ENCODE measurements at regions not wholly inside any gene's neighbourhood (a gene's known extent, or its start where the extent isn't known, plus 50 kb on each side); places are given as distances from the start of the nearest gene placed in this dataset.

- Histone ChIP-seq H2AFZ (ENCODE audit: low read length) (no peak overlapping the region), H3K27me3 (ENCODE audit: insufficient read depth, low read length) (no peaks in the 10 kb centered on the region), H3K9me2 (ENCODE audit: low read depth, low read length) (no peaks in the 10 kb centered on the region), H3K9ac (ENCODE audit: low read length) (no peak overlapping the region), H3K4me2 (ENCODE audit: low read length) (no peak overlapping the region), H3K79me2 (ENCODE audit: insufficient read depth, low read length) (no peaks in the 10 kb centered on the region), H3F3A (ENCODE audit: insufficient read depth, low read length) (no peaks in the 10 kb centered on the region), H3K4me3 (ENCODE audit: low read depth, low read length, poor library complexity, severe bottlenecking) (no peak overlapping the region), H3K36me3 (ENCODE audit: insufficient read depth, low read length) (no peaks in the 10 kb centered on the region), H4K20me1 (ENCODE audit: insufficient read depth, low read length) (no peaks in the 10 kb centered on the region), H3K27ac (ENCODE audit: low read depth, low read length, poor library complexity, severe bottlenecking) (no peak overlapping the region), H3K4me1 (ENCODE audit: insufficient read depth, low read length, severe bottlenecking) (no peaks in the 10 kb centered on the region), H3K9me3 (ENCODE audit: low read length) (no peaks in the 10 kb centered on the region)
- TF ChIP-seq CTCF (IDR thresholded peaks at IDR 0.05; ENCODE audit: low read length) = no peak
Measured at GRCh38 chr1:17914131-17914530, 159.0 kb downstream of the ACTL8 start.

DNA sequence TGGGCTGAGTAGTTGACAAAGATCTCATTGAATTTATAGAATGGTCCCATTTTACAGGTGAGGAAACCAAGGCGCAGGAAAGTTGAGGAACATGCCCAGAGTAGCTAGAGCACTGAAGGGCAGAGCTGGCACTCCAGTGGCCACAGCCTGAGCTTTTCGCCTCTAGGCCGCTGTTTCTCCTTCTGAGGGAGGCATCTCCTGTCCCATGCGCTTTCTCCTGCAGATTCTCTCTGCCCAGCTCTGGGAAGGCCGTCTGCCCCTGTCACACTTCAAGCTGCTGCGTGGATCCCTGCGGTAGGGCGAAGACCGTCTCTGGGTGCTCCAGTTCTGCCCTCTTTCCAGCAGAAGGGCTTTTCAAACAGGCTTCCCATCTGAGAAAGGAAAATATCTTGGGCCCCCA, 159.9 kb downstream of the ACTL8 start:
- no peak overlapping the region for H3K27ac ChIP-seq (ENCODE audit: low read depth, low read length, poor library complexity, severe bottlenecking)

DNA sequence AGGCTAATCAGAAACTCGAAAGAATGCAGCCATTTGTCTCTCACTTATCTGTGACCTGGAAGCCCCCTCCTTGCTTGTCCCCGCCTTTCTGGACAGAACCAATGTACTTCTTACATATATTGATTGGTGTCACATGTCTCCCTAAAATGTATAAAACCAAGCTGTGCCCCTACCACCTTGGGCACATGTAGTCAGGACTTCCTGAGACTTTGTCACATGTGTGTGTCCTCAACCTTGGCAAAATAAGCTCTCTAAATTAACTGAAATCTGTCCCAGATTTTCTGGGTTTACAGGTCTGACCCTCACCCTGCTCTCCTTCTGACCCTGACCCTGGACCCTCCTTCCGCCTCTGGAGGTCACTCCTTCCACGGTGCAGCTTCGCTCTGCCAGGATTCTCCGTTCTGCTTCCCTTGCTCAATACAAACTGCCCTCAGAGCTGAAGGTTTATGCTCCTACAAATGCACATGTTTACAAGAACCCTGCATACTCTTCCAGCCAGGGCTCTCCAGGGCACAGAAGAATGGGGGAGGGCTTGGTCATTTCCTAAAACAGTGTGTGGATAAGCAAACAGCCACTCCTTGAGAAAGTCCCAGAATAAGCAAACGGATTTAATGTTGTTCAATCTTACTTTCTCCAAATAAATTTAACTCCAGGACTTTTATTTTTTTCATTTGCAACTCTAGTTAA, 160.5 kb downstream of the ACTL8 start:
- no peak overlapping the region for H3K4me2 ChIP-seq (ENCODE audit: low read length)

More for the DNA sequence above, 159.9 kb downstream of the ACTL8 start:
- no peak overlapping the region for H2AFZ ChIP-seq (ENCODE audit: low read length)
- no peaks in the 10 kb centered on the region for H4K20me1 ChIP-seq (ENCODE audit: insufficient read depth, low read length)
- TF ChIP-seq EZH2 (IDR thresholded peaks at IDR 0.05; ENCODE audit: borderline replicate concordance, low read length) (no peak), CTCF (IDR thresholded peaks at IDR 0.05; ENCODE audit: low read length) (no peak)
- no peaks in the 10 kb centered on the region for H3K27me3 ChIP-seq (ENCODE audit: insufficient read depth, low read length)
- H3K79me2 ChIP-seq (ENCODE audit: insufficient read depth, low read length) = no peaks in the 10 kb centered on the region
- no peak overlapping the region for H3K9ac ChIP-seq (ENCODE audit: low read length)
- H3K9me3 ChIP-seq (ENCODE audit: low read length) = no peaks in the 10 kb centered on the region
- H3K36me3 ChIP-seq (ENCODE audit: insufficient read depth, low read length) = no peaks in the 10 kb centered on the region
- no peak overlapping the region for H3K4me3 ChIP-seq (ENCODE audit: low read depth, low read length, poor library complexity, severe bottlenecking)
- H3K4me2 ChIP-seq (ENCODE audit: low read length) = no peak overlapping the region
- H3K9me2 ChIP-seq (ENCODE audit: low read depth, low read length) = no peaks in the 10 kb centered on the region
- no peaks in the 10 kb centered on the region for H3F3A ChIP-seq (ENCODE audit: insufficient read depth, low read length)
- no peaks in the 10 kb centered on the region for H3K4me1 ChIP-seq (ENCODE audit: insufficient read depth, low read length, severe bottlenecking)

More for the DNA sequence above, 160.5 kb downstream of the ACTL8 start:
- Histone ChIP-seq H3K79me2 (ENCODE audit: insufficient read depth, low read length) (no peaks in the 10 kb centered on the region), H3K4me3 (ENCODE audit: low read depth, low read length, poor library complexity, severe bottlenecking) (no peak overlapping the region), H3K9ac (ENCODE audit: low read length) (no peak overlapping the region), H3K9me3 (ENCODE audit: low read length) (no peaks in the 10 kb centered on the region), H2AFZ (ENCODE audit: low read length) (no peak overlapping the region), H3K9me2 (ENCODE audit: low read depth, low read length) (no peaks in the 10 kb centered on the region), H3F3A (ENCODE audit: insufficient read depth, low read length) (no peaks in the 10 kb centered on the region), H3K27ac (ENCODE audit: low read depth, low read length, poor library complexity, severe bottlenecking) (no peak overlapping the region), H4K20me1 (ENCODE audit: insufficient read depth, low read length) (no peaks in the 10 kb centered on the region), H3K36me3 (ENCODE audit: insufficient read depth, low read length) (no peaks in the 10 kb centered on the region), H3K27me3 (ENCODE audit: insufficient read depth, low read length) (no peaks in the 10 kb centered on the region), H3K4me1 (ENCODE audit: insufficient read depth, low read length, severe bottlenecking) (no peaks in the 10 kb centered on the region)
- TF ChIP-seq CTCF (IDR thresholded peaks at IDR 0.05; ENCODE audit: low read length) (no peak), EZH2 (IDR thresholded peaks at IDR 0.05; ENCODE audit: borderline replicate concordance, low read length) (no peak)

Measured in OCI-LY1 (cell line).